ENCODE measurements at regions not wholly inside any gene's neighbourhood (a gene's known extent, or its start where the extent isn't known, plus 50 kb on each side); places are given as distances from the start of the nearest gene placed in this dataset.
"Not testable (repeated sequence)": the region's sequence is repeated elsewhere in the genome, so short reads cannot be mapped to it uniquely, and the experiment has no call there.

- DNase-seq (ENCODE audit: low read depth, low spot score): not testable (repeated sequence)
These were observed 56.2 kb upstream of the DDAH1 start for GRCh38 chr1:85520826-85521820.

DNA sequence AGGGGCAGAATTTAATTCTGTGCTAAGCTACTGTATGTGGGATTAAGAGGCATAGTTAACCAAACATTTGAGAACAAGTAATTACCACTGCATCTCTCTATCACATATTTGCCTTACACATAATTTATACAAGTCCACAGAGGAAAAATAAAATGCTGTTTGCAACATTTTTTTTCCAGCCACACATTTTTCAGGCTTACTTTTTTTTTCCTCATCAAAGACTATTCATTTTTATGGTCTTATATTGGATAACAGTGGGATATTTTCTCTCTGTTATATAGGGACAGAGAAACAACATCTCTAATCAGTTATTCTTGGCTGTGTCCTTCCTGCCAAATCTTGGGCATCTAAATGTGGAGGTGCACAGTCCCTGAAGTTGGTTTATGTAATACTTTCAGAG lies 57.5 kb upstream of the DDAH1 start:
- not testable (repeated sequence) for DNase-seq (ENCODE audit: low read depth, low spot score)

DNA sequence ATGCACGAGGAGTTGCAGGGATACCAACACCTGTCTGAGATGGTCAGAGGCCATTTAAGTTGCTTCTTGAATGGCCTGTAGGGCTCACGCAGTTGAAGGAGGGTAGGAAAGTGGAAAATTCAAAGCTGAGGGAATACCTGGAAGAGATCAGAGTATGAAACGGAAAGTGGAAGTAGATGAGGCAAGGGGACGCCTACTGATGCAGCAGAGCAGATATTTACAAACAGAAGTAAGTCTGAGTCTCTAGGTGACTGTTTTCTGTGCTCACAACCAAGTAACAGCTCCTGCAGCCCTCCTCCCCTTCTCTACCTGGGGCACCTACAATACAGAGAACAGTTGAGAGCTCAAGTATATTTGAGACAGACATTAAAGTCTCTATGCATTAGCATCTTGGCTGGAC lies 57.5 kb upstream of the CCN1 start:
- not testable (repeated sequence) for DNase-seq (ENCODE audit: low read depth, low spot score)

DNA sequence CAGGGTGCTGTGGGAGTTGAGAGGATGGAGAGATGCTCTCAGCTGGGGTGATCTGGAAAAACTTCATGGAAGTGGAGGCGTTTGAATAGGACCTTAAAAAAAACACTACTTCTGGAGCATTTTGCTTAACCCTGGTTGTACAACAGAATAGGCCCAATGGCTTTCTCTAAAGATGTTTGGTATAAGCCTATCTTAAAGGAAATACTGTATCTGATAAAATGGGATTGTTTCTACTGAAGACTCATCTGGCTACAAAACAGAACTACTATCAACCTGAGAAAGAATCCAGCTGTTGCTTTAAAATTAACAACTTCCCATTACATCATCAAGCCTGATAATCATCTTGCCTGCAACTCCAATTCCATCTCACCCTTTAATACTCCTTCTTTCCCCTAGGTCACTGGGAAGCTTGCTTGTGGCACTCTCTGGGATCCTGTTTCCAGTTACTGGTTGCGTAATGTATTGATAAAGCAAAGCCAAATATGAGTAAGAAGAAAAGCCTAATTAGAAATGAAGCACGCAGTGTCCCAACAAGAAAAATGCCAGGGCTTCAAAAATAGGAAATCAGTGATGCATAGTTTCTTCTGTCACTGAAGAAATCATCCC lies 56.2 kb upstream of the CCN1 start:
- DNase-seq (ENCODE audit: low read depth, low spot score): not testable (repeated sequence)

DNA sequence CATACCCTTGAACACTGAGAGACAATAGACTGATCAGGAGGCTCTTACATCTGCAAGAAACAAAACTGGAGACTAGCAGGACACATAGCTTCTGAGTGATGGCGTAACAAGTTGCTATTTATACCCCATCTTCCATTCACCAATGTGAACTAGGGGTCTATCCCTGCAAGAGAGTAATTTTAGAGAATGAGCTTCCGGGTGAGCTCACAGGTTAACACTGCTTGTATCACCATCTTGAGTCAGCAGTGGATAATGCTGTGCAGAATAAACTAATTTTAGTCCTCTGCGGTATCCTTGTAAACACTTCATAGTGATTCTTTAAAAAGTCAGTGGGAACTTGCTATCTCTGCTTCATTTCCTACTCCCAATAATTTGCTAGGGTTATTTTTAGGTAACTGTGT lies 55.0 kb upstream of the CCN1 start:
- DNase-seq (ENCODE audit: low read depth, low spot score): not testable (repeated sequence)

DNA sequence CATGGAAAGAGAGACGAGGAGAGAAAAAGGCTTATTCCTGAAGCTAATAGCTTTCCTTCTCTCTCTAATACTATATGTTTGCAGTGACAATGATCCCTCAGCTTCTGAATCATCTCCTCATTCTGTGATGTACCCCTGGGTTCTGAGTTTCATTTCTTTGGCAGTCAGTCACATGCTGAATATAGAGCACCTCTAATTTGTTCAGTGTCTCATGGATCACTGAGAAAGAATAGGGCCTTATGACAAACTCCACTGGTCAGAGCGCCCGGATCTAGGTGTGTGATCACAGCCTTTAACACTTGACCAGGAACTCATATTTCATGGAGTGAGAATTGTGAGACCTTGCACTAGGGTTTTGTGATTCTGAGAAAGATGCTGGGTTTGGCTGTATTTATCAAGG lies 54.3 kb upstream of the CCN1 start:
- DNase-seq (ENCODE audit: low read depth, low spot score): not testable (repeated sequence)

- DNase-seq (ENCODE audit: low read depth, low spot score): peak; percentile 54
These were observed 53.4 kb upstream of the CCN1 start for GRCh38 chr1:85527145-85527544.

Data from iPS DF 19.7 (cell line).